HFFc6 (cell line): ENCODE measurements at regions not wholly inside any gene's neighbourhood (a gene's known extent, or its start where the extent isn't known, plus 50 kb on each side); places are given as distances from the start of the nearest gene placed in this dataset.

Experiments used
- DNase-seq: peaks from one replicate; pipeline ENCODE4 v3.0.0-alpha.2; 2018
- H3K27ac Mint-ChIP-seq: 2 replicates; pipeline ENCODE4 v1.8.0; 2020; ENCODE audit warnings: mild to moderate bottlenecking, mixed read lengths
- H3K27me3 Mint-ChIP-seq: 2 replicates; pipeline ENCODE4 v1.8.0; 2021; ENCODE audit warnings: mild to moderate bottlenecking, moderate library complexity, mixed read lengths; ENCODE audit not compliant: insufficient read depth
- H3K36me3 Mint-ChIP-seq: 2 replicates; pipeline ENCODE4 v1.8.0; 2021; ENCODE audit warnings: low read depth, mixed read lengths
- H3K4me1 Mint-ChIP-seq: 2 replicates; pipeline ENCODE4 v1.8.0; 2020; ENCODE audit warnings: low read depth, mixed read lengths
- H3K4me3 Mint-ChIP-seq: 2 replicates; pipeline ENCODE4 v1.8.0; 2020; ENCODE audit warnings: mild to moderate bottlenecking, moderate library complexity, mixed read lengths
- H3K9me3 Mint-ChIP-seq: 2 replicates; pipeline ENCODE4 v1.8.0; 2020; ENCODE audit warnings: mild to moderate bottlenecking, mixed read lengths
- TF ChIP-seq, protein P1 (sequence below): fragments of 200-600 bp; sonication (generic); IDR thresholded peaks from 2 replicates; pipeline ENCODE4 v1.5.0; 2021; ENCODE audit warnings: antibody characterized with exemption, mild to moderate bottlenecking

DNA sequence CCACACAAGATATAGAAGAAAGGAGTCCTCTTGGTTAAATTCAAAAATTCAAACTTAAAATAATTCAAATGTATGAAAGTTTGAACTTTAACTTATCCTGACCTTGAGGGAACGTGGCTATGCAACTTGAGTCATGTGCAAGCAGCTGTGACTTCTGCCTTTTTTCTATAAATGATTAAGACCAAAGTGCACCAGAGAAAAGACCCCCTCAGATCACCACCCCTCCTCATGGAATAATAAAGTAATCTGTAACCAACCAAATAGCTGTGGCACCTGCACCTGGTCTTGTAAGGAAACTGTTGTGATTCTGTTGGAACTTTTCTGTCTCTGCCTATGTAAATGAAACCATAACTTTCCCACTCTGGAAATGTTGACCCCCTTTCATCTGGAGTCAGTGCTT, 141.1 kb upstream of the GGTLC1 start:
- Mint-ChIP-seq H3K27ac (no peak overlapping the region), H3K4me1 (no peaks in the 10 kb centered on the region; the same call in 1 of the 2 replicates), H3K9me3 (peaks cover 4% of the 10 kb centered on the region; the same call in 1 of the 2 replicates), H3K4me3 (no peak overlapping the region), H3K36me3 (no peaks in the 10 kb centered on the region), H3K27me3 (peaks cover 1% of the 10 kb centered on the region)
- TF ChIP-seq, protein P1, sequence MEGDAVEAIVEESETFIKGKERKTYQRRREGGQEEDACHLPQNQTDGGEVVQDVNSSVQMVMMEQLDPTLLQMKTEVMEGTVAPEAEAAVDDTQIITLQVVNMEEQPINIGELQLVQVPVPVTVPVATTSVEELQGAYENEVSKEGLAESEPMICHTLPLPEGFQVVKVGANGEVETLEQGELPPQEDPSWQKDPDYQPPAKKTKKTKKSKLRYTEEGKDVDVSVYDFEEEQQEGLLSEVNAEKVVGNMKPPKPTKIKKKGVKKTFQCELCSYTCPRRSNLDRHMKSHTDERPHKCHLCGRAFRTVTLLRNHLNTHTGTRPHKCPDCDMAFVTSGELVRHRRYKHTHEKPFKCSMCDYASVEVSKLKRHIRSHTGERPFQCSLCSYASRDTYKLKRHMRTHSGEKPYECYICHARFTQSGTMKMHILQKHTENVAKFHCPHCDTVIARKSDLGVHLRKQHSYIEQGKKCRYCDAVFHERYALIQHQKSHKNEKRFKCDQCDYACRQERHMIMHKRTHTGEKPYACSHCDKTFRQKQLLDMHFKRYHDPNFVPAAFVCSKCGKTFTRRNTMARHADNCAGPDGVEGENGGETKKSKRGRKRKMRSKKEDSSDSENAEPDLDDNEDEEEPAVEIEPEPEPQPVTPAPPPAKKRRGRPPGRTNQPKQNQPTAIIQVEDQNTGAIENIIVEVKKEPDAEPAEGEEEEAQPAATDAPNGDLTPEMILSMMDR = no peak
- DNase-seq = no peak

DNA sequence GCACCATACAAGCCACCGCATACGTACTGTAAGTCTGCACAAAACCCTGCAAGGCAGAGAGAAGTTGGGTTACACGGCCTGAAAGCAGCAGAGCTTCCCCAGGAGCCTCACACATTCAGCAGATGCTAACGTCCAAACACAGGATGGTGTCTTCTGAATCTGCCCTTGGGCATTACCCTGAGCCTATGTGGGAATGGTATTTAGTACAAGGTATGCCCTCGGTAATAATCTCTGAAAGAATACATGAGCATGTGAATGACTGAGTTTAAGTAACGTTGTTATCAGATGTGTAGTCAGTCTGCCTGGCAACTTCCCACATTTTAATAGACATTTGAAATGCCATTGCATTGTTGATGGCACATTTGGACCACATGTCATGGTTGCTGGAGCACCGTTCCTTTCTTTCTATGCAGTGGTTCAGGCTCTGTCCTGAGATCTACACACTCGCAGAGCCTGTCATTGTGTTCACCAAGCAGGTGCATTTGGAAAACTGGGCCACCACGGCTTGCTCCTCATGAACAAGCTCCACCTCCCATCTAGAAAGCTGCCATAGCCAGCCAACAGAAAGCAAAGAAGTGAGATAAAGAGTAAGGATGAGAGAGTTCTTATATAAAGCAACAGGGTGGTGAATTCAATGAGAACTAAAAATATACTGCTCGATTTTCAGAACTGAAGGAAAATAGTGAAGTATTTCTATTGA, 136.5 kb upstream of the GGTLC1 start:
- H3K36me3 Mint-ChIP-seq = no peaks in the 10 kb centered on the region
- TF ChIP-seq, protein P1 = no peak
- H3K27ac Mint-ChIP-seq = no peak overlapping the region
- DNase-seq = no peak
- H3K4me1 Mint-ChIP-seq = no peaks in the 10 kb centered on the region
- H3K27me3 Mint-ChIP-seq = peaks cover 5% of the 10 kb centered on the region
- no peak overlapping the region for H3K4me3 Mint-ChIP-seq
- peaks cover 8% of the 10 kb centered on the region; the same call in 1 of the 2 replicates for H3K9me3 Mint-ChIP-seq

DNA sequence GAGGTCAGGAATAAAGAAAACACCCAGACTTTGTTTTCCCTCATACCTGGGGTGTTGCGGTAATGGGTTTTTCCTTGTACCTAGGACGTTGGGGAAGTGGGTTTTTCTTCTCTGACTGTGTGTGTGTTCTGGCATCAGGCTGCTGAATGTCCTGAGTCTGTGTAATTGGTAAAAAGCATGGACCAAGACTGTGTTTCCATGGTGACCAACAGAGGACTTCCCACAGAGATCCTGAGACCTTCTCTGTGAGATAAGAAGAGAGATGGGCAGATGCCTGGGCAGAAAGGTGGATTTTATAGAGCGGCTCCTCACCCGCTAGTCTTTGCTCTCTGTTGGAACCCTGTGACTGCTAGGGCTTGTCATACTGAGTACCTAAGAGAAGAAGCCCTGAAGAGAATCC, 135.4 kb upstream of the GGTLC1 start:
- peaks cover 7% of the 10 kb centered on the region for H3K27me3 Mint-ChIP-seq
- H3K27ac Mint-ChIP-seq = no peak overlapping the region

DNA sequence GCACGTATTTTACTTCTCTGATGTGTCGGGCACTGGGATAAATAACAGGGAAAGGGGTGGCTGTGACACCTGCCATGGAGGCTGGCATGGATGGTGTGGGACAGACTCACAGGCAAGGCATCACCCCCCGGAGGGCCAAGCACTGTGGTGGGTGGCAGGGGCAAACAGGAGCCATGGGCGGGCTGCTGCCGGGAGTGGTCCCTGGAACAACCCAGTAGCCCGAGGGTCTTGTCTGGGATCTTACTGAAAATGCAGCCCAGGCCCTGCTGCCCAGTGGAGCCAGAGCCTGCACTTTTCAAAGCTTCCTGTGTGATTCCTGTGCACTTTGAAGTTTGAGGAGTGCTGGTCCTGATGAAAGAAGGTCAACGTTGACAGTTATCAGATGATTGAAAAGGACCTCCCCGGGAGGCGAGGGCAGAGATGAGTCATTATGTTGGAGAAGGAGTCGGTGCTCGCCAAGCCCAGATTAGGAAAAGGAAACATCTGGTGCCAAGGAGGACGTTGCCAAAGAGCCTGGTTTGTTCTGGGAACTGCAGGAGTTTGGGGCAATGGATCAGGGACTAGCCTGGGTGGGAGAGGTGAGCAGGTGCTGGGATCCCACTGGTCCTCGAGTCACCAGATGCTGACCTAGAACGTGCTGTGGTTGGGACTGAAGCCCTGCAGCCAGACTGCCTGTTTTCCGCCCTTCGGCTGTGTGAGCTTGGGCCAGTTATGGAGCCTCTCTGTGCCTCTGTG, 130.0 kb upstream of the GGTLC1 start:
- Mint-ChIP-seq H3K4me3 (no peak overlapping the region), H3K36me3 (no peaks in the 10 kb centered on the region), H3K27ac (no peak overlapping the region), H3K4me1 (no peaks in the 10 kb centered on the region; the same call in 1 of the 2 replicates), H3K27me3 (peaks cover 18% of the 10 kb centered on the region; the same call in 1 of the 2 replicates), H3K9me3 (peaks cover 8% of the 10 kb centered on the region; the same call in 1 of the 2 replicates)
- DNase-seq = no peak
- TF ChIP-seq, protein P1 = no peak

More for the DNA sequence above, 135.4 kb upstream of the GGTLC1 start:
- Mint-ChIP-seq H3K4me3 (no peak overlapping the region), H3K36me3 (no peaks in the 10 kb centered on the region), H3K9me3 (peaks cover 8% of the 10 kb centered on the region; the same call in 1 of the 2 replicates), H3K4me1 (no peaks in the 10 kb centered on the region)
- DNase-seq = no peak
- TF ChIP-seq, protein P1 = no peak

DNA sequence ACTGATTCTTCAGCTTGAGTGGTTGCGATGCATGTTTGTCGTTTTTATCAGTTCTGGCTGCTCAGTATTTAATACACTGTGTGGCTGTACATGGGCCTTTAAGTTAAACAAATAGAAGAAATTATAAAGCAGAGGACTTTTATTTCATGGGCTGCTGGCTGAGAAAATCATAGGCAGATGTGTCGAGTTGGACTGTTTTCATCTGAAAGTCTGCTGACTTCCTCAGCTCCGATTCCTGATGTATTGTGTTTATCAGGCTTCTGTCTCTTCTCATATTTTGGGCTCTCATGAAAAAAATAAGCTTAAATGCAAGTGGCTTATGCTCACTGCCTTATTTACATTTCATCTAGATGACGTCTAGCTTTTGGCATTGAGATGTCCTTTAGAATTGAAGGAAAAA, 129.5 kb upstream of the GGTLC1 start:
- no peak overlapping the region for H3K27ac Mint-ChIP-seq

More for the DNA sequence above, 129.5 kb upstream of the GGTLC1 start:
- no peak for DNase-seq
- no peaks in the 10 kb centered on the region for H3K36me3 Mint-ChIP-seq
- H3K27me3 Mint-ChIP-seq = peaks cover 18% of the 10 kb centered on the region; the same call in 1 of the 2 replicates
- TF ChIP-seq, protein P1 = no peak
- peaks cover 8% of the 10 kb centered on the region; the same call in 1 of the 2 replicates for H3K9me3 Mint-ChIP-seq
- no peak overlapping the region for H3K4me3 Mint-ChIP-seq
- H3K4me1 Mint-ChIP-seq = no peaks in the 10 kb centered on the region; the same call in 1 of the 2 replicates
